ENCODE measurements at regions not wholly inside any gene's neighbourhood (a gene's known extent, or its start where the extent isn't known, plus 50 kb on each side); places are given as distances from the start of the nearest gene placed in this dataset.

GRCh38 chr1:216921866-216922265 is 198.6 kb upstream of the ESRRG start:
- TF ChIP-seq EZH2 (IDR thresholded peaks at IDR 0.05; ENCODE audit: borderline replicate concordance, control insufficient read depth, low read depth, low read length) = no peak
- no peak for TF ChIP-seq POLR2AphosphoS5 (IDR thresholded peaks at IDR 0.05; ENCODE audit: low read length)
- TF ChIP-seq SIN3A (IDR thresholded peaks at IDR 0.05; ENCODE audit: low read depth, low read length) = no peak
- TF ChIP-seq CTCF (IDR thresholded peaks at IDR 0.05 in 2 of 3, conservative IDR thresholded peaks at IDR 0.05 in 1 of 3; ENCODE audit: control insufficient read depth in 2 of 3, extremely low read depth in 1 of 3, insufficient read depth in 1 of 3, low read depth in 3 of 3, low read length in 3 of 3) = no peak
- TF ChIP-seq REST (IDR thresholded peaks at IDR 0.05; ENCODE audit: low read depth, low read length) = no peak
- no peak for TF ChIP-seq USF2 (IDR thresholded peaks at IDR 0.05; ENCODE audit: borderline replicate concordance, low read depth, low read length)
- no peak for TF ChIP-seq EP300 (IDR thresholded peaks at IDR 0.05; ENCODE audit: borderline replicate concordance in 1 of 2, control insufficient read depth in 1 of 2, low read depth in 2 of 2, low read length in 2 of 2)
- TF ChIP-seq POLR2A (IDR thresholded peaks at IDR 0.05; ENCODE audit: low read depth, low read length) = no peak

Measured in GM12878 (cell line).